AG09309 (cell line): ENCODE measurements at regions not wholly inside any gene's neighbourhood (a gene's known extent, or its start where the extent isn't known, plus 50 kb on each side); places are given as distances from the start of the nearest gene placed in this dataset.

Source experiments
- DNase-seq: peaks from one replicate; pipeline ENCODE4 v3.0.0-alpha.2; 2010; ENCODE audit warnings: low read depth
- H3K4me3 ChIP-seq: 2 replicates; pipeline ENCODE4 v1.5.1; 2011; ENCODE audit warnings: mild to moderate bottlenecking, low read depth, low read length, moderate library complexity; ENCODE audit not compliant: control insufficient read depth
- CTCF ChIP-seq: IDR thresholded peaks from 2 replicates; pipeline ENCODE4 v1.5.1; 2011; ENCODE audit warnings: mild to moderate bottlenecking, low read depth, low read length, inconsistent platforms; ENCODE audit not compliant: insufficient read depth, control insufficient read depth; ENCODE audit errors: missing control alignments

- no peak for TF ChIP-seq CTCF
- peak overlapping the region; percentile 10 for H3K4me3 ChIP-seq
- no peak for DNase-seq
Observed at GRCh38 chr9:21555911-21556310, 73.8 kb upstream of the IFNE start.

GRCh38 chr9:21556581-21557427, 74.7 kb upstream of the IFNE start:
- DNase-seq: peak; percentile 33
- peak overlapping the region; percentile 89 for H3K4me3 ChIP-seq
- TF ChIP-seq CTCF: no peak

GRCh38 chr9:21557428-21557768, 75.3 kb upstream of the IFNE start:
- DNase-seq: no peak
- peak overlapping the region; percentile 89 for H3K4me3 ChIP-seq

GRCh38 chr9:21558079-21558478, 76.0 kb upstream of the IFNE start:
- H3K4me3 ChIP-seq: peak overlapping the region; percentile 89
- no peak for DNase-seq
- no peak for TF ChIP-seq CTCF

More at GRCh38 chr9:21557428-21557768, 75.3 kb upstream of the IFNE start:
- no peak for TF ChIP-seq CTCF

GRCh38 chr9:21558615-21559401, 76.7 kb upstream of the IFNE start:
- TF ChIP-seq CTCF: no peak
- peak overlapping the region; percentile 89 for H3K4me3 ChIP-seq
- no peak for DNase-seq

GRCh38 chr9:21559402-21560280, 77.5 kb upstream of the IFNE start:
- H3K4me3 ChIP-seq: peak overlapping the region; percentile 89
- no peak for DNase-seq

More at GRCh38 chr9:21559402-21560280, 77.5 kb upstream of the IFNE start:
- no peak for TF ChIP-seq CTCF
